T47D (cell line): ENCODE measurements at regions not wholly inside any gene's neighbourhood (a gene's known extent, or its start where the extent isn't known, plus 50 kb on each side); places are given as distances from the start of the nearest gene placed in this dataset.

ENCODE experiments used
- DNase-seq, 2 experiments: peaks; one replicate each; pipeline versions ENCODE4 v3.0.0 to v3.0.0-alpha.2; 2011 to 2012; ENCODE audit warnings: low read depth in 1 of 2, low spot score in 1 of 2
- JUND ChIP-seq: IDR thresholded peaks from 2 replicates; pipeline ENCODE4 v1.6.1; 2012; ENCODE audit warnings: low read depth
- in situ Hi-C: cut with HindIII; loops from 2 replicates; pipeline ENCODE4 v1.10.0; 2016; ENCODE audit warnings: low sequenced_read_pairs, low pct_unique_long_range_greater_than_20kb

GRCh38 chr3:43215663-43216275 is 70.6 kb upstream of the SNRK start:
- DNase-seq, result peak in 1 of 2 experiments; percentile 59
- TF ChIP-seq JUND, result no peak
- in situ Hi-C loops, result no loop called here

DNA sequence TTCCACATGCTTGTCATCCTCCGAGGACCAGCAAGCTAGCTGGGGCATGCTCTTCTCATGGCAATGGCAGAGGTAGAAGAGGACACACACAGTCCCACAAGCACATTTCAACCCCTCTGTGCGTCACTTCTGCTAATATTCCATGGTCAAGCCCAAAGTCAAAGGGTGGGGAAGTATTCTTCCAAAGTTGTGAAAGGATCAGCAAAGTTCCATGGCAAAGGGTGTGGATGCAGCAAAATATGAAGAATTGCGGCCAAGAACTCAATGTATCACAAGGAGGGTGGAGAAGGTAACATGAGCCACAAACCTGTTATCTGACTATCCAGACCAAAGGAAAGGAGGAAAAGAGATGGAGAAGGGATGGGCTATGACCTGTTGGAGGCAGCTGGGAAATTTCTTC is 71.2 kb upstream of the SNRK start:
- DNase-seq, result no peak
- in situ Hi-C loops, result no loop called here
- no peak for TF ChIP-seq JUND

DNA sequence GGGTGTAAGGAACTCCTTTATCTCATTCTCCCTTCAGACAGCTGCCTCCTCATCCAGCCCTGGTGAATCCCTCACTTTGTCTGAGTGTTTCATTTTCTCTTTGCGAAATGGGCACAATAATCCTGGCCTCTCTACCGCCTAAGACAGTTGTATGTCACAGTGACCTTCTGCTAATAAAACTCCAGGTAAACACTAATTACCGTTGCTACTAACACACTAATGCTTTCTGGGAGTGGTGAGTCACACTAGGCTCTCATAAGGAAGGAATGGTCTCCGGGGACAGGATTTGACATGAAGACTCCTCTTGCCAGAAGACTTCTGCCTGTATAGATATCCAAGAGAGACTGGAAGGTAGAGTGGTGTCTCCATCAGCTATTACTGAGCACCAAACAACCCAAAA is 71.7 kb upstream of the SNRK start:
- in situ Hi-C loops, result no loop called here
- peak; percentile 28 to 84 for DNase-seq
- TF ChIP-seq JUND, result no peak

- TF ChIP-seq JUND, result no peak
- DNase-seq, result no peak
- in situ Hi-C loops, result no loop called here
These were observed 72.7 kb upstream of the SNRK start for GRCh38 chr3:43213631-43214030.

- in situ Hi-C loops, result no loop called here
- peak in 1 of 2 experiments; percentile 45 for DNase-seq
- TF ChIP-seq JUND, result no peak
These were observed 73.3 kb upstream of the SNRK start for GRCh38 chr3:43212914-43213611.

DNA sequence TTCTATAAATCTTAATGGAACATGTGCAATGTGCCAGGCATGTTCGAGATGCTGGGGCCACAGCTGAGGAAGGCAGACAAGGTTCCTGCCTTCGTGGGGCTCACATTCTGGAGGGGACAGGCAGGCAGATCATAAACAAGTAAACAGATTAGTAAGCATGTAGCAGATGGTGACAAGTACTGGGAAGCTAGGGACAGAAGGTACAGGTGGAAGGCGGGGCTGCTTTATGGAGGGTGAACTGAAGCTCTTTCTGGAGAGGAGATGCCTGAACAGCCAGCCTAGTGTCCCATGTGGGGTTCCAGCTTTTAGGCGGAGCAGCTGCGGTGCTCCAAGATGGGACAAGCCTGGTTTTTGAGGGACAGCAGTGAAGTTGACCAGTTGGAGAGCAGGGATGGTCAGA is 74.7 kb upstream of the SNRK start:
- in situ Hi-C loops, result no loop called here
- no peak for DNase-seq

GRCh38 chr3:43210049-43211027 is 76.0 kb upstream of the SNRK start:
- TF ChIP-seq JUND, result no peak
- in situ Hi-C loops, result no loop called here
- no peak for DNase-seq

More for the DNA sequence above, 74.7 kb upstream of the SNRK start:
- TF ChIP-seq JUND, result no peak

- no peak for DNase-seq
- no peak for TF ChIP-seq JUND
- in situ Hi-C loops, result no loop called here
These were observed 78.7 kb upstream of the SNRK start for GRCh38 chr3:43207628-43208085.

DNA sequence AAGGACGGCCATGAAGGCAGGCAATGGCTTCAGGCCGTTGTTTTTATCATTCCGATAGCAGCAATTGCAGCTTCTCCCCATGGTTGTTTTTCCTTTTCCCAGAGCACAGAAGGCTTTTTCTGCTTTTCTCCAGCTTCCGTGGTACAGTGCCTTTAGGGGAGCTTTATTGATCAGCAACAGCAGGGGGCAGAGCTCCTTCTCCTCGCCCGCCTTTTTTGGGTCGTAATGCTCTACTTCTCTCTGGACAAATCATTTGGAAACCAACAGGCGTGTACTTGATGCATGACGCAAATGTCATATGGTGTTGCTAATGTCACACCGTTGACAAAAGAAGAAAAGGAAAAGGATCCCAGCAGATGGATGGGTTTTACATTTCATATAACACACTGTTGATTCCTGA is 79.7 kb upstream of the SNRK start:
- no peak for DNase-seq
- TF ChIP-seq JUND, result no peak
- in situ Hi-C loops, result no loop called here

- in situ Hi-C loops, result no loop called here
- no peak for TF ChIP-seq JUND
These were observed 80.2 kb upstream of the SNRK start for GRCh38 chr3:43206105-43206504.

DNA sequence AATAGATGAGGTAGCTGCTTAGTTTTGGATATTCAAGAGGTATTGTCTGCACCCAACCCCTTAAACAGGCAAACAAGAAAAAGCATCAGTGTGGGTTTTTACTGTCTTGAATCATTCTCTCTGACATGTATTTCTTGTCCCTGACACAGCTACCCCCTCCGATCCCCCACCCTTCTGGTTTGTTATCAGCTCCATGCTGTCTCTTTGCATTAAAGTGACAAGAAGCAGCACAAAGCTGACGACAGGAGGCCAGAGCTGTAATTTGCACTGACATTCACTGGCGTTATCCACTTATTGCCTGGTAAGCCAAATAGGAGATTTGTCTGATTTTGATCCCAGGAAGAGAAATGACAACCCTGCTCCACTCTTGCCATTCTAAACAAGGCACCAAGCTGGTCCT is 83.3 kb upstream of the SNRK start:
- DNase-seq, result no peak
- TF ChIP-seq JUND, result no peak
- in situ Hi-C loops, result no loop called here

More at GRCh38 chr3:43206105-43206504, 80.2 kb upstream of the SNRK start:
- DNase-seq, result no peak

GRCh38 chr3:43201581-43201980 is 84.8 kb upstream of the SNRK start:
- in situ Hi-C loops, result no loop called here
- no peak for TF ChIP-seq JUND
- no peak for DNase-seq
